GM21381 (cell line): ENCODE measurements at regions not wholly inside any gene's neighbourhood (a gene's known extent, or its start where the extent isn't known, plus 50 kb on each side); places are given as distances from the start of the nearest gene placed in this dataset.

ENCODE experiments used
- ATAC-seq: cut with Tn5 transposase; IDR thresholded peaks from one replicate; pipeline ENCODE4 v1.9.1; 2021; ENCODE audit warnings: mild to moderate bottlenecking, moderate library complexity; ENCODE audit not compliant: unreplicated experiment

- ATAC-seq = no peak
Observed at GRCh38 chr2:16117791-16118610, 177.7 kb downstream of the MYCN start.

DNA sequence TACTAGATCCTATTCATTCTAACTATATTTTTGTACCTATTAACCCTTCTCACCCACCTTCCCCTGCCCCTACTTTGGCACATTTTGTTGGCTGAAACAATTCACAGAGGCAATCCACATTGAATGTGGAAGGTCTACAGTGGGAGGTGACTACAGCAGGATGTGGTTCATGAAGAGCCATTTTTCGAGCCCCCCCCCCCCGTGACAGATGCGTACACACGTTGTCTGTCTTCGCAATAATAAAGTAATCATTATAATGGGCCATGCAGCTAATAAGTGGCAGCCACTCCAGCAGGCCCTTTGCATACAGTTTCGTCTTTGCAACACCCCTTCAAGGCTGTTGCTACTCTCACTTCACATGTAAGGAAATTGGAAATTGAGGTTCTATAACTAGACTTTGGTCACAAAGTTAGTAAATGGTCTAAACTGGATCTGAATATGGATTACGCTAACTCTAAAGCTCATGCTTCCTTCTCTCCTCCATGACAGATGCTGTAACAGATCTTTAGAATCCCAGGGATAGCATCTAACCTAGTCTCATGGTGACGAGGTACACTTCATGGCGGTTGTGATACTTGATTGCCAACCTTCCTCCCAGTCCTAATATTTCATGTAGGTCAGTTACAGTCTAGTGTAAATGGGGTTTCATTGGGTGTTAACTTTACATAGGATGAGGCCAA is 176.8 kb downstream of the MYCN start:
- no peak for ATAC-seq

GRCh38 chr2:16115881-16116830 is 175.8 kb downstream of the MYCN start:
- no peak for ATAC-seq

DNA sequence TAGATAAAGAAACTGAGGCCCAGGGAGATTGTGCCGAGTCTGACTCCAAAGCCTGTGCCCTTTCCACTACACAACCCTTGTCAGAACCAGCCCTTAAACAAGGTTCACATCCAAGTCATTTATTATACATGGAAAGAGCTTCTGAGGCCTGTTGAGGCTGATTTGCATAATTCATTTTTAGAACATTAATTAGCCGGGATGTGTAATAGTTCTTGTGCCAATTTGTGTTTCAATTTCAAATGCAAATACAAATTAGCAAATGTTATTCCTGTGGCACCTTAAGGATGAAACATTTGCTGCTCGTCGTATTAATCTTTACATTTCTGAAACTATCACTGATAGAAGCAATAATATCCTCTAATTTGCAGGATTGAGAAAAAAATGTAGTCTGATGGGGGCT is 174.9 kb downstream of the MYCN start:
- ATAC-seq = no peak

- ATAC-seq = no peak
Observed at GRCh38 chr2:16114836-16115235, 174.5 kb downstream of the MYCN start.

DNA sequence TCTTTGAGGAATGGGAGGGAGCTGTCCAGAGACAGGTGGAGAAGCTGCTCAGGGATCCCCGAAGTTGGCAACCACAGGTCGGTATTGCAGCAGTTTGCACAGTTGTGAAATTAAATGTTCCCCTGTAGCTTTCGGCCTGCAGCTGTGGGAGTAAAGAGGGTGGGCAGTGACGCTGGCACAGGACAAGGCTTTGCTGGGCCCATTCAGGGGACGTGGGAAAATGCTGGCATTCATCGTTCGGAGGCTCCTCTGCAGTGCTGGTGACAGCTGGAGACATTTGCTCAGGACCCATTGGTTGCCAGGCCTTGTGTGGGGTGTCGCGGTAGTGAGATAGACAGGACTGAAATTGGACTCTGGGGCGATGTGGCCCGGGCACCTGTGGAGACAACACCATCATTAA is 173.7 kb downstream of the MYCN start:
- no peak for ATAC-seq

GRCh38 chr2:16113568-16113967 is 173.2 kb downstream of the MYCN start:
- ATAC-seq = no peak

DNA sequence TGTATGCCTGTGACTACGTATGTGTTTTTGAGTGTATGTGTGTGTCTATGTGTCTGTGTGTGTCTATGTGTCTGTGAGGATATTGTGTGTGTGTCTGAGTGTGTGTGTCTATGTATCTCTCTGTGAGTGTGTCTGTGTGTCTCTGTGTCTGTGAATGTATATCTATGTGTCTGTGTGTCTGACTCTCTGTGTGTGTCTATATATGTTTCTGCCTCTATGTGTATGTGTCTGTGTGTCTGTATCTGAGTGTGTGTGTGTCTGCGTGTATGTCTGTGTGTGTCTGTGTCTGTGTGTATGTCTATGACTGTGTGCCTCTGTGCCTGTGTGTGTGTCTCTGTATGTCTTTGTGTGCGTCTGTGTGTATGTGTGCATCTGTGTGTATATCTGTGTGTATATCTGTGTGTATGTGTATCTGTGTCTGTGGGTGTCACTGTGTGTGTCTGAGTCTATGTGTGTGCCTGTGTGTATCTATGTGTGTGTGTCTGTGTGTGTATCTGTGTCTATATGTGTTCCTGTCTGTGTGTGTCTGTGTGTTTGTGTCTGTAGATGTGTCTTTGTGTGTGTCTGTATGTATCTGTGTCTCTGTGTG is 172.7 kb downstream of the MYCN start:
- ATAC-seq = no peak

- ATAC-seq = no peak
Observed at GRCh38 chr2:16112251-16112971, 172.1 kb downstream of the MYCN start.

- no peak for ATAC-seq
Observed at GRCh38 chr2:16111838-16112210, 171.5 kb downstream of the MYCN start.

GRCh38 chr2:16109821-16110310 is 169.5 kb downstream of the MYCN start:
- no peak for ATAC-seq

DNA sequence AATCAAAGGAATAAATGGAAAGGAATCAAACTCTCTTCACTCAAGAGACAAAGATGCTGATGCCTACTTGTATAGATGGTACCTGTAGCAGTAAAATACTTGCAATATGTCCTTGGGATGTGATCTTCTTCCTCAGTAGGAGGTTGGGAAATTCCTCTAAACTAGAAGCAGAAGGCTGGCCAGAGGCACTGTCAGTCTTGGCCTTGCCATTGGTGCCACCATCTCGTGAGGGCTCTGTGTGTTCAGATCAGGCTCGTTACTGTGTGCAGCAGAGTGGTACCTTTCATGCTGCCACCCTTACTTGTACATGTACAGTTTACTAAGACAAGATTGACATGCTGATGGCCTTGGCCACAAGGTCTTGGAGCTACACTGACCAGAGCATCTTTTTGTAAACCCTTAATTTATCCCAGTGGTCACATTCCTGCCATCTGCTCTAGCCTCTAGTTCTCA is 169.0 kb downstream of the MYCN start:
- ATAC-seq = no peak

DNA sequence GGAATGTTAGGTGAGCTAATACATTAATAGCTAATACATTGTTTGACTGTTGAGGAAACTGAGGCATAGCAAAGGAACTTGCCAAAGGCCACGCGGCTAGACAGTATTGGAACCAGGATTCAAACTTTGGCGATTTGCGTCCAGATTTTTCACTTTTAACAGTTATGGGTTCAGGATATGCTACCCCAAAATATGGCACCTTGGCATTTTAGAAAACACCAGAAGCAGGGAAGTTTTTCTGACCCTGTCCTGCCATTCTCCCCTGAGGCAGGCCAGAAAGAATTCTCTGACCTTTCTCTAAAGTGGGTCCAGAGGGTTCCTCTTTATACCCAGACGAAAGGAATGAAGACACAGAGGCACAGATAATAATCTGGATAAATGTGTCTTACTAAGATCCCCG is 166.9 kb downstream of the MYCN start:
- no peak for ATAC-seq

DNA sequence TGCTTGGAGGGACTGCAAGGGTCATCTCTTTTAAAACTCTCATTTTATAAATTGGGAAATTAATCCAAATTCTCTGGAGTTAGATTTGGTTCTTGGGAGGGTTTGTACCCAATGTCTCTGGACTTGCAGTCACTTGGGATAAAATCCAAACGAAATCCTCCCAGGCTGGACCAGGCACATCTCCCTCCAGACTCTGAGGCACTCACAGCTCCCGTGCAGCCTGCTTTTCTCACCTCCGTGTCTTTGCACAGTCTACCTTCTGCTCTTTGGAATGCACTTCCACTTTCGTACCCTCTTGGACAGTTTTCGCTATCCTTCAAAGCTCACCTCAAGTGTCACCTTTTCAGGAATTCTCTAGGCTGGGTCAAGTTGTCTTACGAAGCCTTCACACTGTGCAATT is 166.3 kb downstream of the MYCN start:
- no peak for ATAC-seq

DNA sequence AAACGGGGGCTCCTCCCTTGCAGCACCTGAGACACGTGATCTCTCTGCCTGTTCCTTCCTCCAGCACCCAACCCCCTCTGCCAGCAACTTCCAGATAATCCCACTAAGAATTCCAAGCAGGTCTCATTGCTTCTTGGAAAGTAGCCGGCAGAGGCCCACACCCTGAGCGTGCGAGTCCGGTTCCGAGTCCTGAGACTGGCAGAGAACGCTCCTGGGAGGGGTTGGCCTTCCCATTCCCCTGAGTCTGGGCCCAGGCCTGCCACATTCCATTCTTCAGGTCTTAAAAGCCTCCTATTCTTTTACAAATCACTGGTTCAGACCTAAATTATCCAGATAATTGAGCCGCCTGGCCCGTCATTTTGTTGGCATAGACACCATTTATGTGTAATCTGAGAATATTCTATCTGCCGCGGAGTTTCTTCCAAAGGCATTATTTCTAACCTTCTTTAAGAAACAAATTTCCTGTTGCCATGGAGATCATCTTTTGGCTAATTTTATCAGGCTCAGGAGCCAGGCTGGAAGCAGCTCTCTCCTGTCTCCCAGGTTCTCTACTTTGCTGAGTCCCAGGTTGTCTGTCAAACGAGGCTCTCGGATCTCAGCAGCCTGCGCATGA is 165.4 kb downstream of the MYCN start:
- ATAC-seq = no peak

GRCh38 chr2:16104949-16105668 is 164.8 kb downstream of the MYCN start:
- ATAC-seq = no peak

DNA sequence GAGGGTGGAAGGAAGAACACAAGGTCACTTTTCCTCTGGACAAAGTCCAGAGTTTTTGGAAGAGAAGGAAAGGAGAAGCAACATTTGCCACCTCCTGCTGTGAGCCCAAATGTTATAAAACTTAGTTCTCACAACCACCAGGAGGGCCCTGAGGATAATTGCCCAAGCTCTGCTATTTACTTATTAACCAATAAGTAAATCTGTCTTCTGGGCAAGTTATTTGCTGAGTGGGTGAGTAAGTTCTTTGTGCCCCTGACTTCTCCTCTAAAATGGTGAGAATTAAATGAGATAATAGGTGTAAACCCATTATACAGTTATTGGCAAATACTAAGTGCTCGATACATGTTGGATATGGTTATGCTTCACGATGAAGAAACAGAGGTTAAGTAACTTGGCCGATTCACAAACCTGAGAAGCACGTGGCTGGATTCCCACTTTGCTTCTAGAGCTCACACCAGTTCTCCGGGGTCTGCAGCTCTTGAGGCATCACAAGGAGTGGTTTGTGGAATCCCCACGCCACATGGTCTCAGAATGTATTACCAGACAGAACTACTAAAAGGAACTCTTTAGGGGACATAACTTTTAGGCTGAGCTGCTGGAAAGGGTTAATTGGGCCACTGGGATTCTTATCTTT is 164.1 kb downstream of the MYCN start:
- ATAC-seq = no peak

DNA sequence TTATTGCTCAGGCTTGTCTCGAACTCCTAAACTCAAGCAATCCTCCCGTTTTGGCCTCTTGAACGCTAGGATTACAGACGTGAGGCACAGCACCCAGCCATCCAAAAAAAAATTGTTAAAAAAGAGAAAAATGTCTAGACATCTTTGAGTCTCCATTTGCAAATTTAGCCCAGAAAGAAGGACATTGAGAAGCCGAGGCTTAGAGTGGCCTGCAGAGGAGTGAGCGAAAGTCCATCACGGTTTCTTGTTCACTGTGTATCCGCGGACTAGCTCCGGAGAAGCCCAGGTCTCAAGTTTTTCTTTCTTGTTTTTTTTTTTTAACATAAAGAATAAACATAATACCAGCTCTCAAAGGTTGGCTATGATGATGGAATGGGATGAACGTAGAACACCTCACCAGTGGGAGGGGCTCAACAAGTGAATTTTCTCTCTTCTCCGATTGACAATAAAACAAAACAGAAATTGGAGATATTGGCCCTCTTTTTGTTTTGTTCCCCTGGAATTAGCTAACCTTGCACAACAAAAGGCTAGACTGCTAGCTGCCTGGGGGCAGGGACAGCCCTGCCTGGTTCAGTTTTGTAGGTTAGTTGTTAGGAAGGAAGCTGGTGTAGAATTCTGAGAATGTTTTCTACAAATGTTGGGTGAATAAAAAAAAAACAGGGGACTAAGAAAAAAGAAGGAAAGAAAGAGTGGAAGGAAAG is 163.4 kb downstream of the MYCN start:
- no peak for ATAC-seq
